Activated T-cell treated with anti-CD3 and anti-CD28 coated beads, Interleukin-2, amount 50 U/mL, for 24 hours (primary cell): ENCODE measurements at regions not wholly inside any gene's neighbourhood (a gene's known extent, or its start where the extent isn't known, plus 50 kb on each side); places are given as distances from the start of the nearest gene placed in this dataset.
"Not testable (repeated sequence)": the region's sequence is repeated elsewhere in the genome, so short reads cannot be mapped to it uniquely, and the experiment has no call there.

Experiments used
- DNase-seq: peaks from one replicate; pipeline ENCODE4 v3.0.0-alpha.2; 2020
- H3K27ac Mint-ChIP-seq: 2 replicates; pipeline ENCODE4 v1.8.0; 2020; ENCODE audit warnings: mild to moderate bottlenecking, mixed read lengths
- H3K27me3 Mint-ChIP-seq: 2 replicates; pipeline ENCODE4 v1.8.0; 2020; ENCODE audit warnings: mixed read lengths
- H3K36me3 Mint-ChIP-seq: 2 replicates; pipeline ENCODE4 v1.8.0; 2020; ENCODE audit warnings: low read depth, mixed read lengths
- H3K4me1 Mint-ChIP-seq: 2 replicates; pipeline ENCODE4 v1.8.0; 2020; ENCODE audit warnings: low read depth, mixed read lengths
- H3K4me3 Mint-ChIP-seq: 2 replicates; pipeline ENCODE4 v1.8.0; 2020; ENCODE audit warnings: mild to moderate bottlenecking, moderate library complexity, mixed read lengths
- H3K9me3 Mint-ChIP-seq: 2 replicates; pipeline ENCODE4 v1.8.0; 2020; ENCODE audit warnings: mixed read lengths

GRCh38 chr18:67789165-67789545 is 272.6 kb upstream of the DSEL start:
- no peak for DNase-seq
- no peaks in the 10 kb centered on the region for H3K9me3 Mint-ChIP-seq
- no peak overlapping the region for H3K4me3 Mint-ChIP-seq
- H3K36me3 Mint-ChIP-seq: no peaks in the 10 kb centered on the region
- H3K27ac Mint-ChIP-seq: no peak overlapping the region
- H3K27me3 Mint-ChIP-seq: no peaks in the 10 kb centered on the region
- H3K4me1 Mint-ChIP-seq: no peaks in the 10 kb centered on the region

GRCh38 chr18:67788310-67789164 is 272.0 kb upstream of the DSEL start:
- no peaks in the 10 kb centered on the region for H3K27me3 Mint-ChIP-seq
- H3K27ac Mint-ChIP-seq: no peak overlapping the region
- peaks cover 4% of the 10 kb centered on the region for H3K4me1 Mint-ChIP-seq
- no peak overlapping the region for H3K4me3 Mint-ChIP-seq
- H3K36me3 Mint-ChIP-seq: no peaks in the 10 kb centered on the region
- DNase-seq: no peak
- H3K9me3 Mint-ChIP-seq: no peaks in the 10 kb centered on the region

GRCh38 chr18:67783196-67783946 is 266.9 kb upstream of the DSEL start:
- Mint-ChIP-seq H3K27me3 (no peaks in the 10 kb centered on the region), H3K4me1 (peaks cover 10% of the 10 kb centered on the region), H3K36me3 (no peaks in the 10 kb centered on the region), H3K4me3 (no peak overlapping the region), H3K9me3 (no peaks in the 10 kb centered on the region), H3K27ac (no peak overlapping the region)
- no peak for DNase-seq

DNA sequence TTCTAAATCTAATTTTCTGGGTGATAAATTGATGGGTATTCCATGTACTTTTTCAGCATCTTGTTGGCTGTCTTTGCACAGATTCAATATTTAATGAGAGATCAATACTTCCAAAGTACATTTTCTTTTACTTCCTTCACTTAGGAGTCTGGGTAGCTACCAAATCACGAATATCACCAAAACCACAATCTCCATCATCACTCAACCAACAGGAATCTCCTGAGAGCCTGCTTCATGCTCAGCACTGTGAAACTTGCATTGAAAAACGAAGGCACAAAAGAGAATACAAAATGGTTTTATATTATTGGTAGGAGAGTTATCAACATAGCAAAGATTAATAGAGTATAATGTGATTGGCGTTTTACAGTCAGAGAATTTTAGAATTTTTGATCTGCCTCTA is 261.5 kb upstream of the DSEL start:
- peaks cover 2% of the 10 kb centered on the region for H3K4me1 Mint-ChIP-seq
- H3K9me3 Mint-ChIP-seq: no peaks in the 10 kb centered on the region
- no peaks in the 10 kb centered on the region for H3K27me3 Mint-ChIP-seq
- H3K27ac Mint-ChIP-seq: no peak overlapping the region
- H3K4me3 Mint-ChIP-seq: no peak overlapping the region
- H3K36me3 Mint-ChIP-seq: no peaks in the 10 kb centered on the region
- no peak for DNase-seq

DNA sequence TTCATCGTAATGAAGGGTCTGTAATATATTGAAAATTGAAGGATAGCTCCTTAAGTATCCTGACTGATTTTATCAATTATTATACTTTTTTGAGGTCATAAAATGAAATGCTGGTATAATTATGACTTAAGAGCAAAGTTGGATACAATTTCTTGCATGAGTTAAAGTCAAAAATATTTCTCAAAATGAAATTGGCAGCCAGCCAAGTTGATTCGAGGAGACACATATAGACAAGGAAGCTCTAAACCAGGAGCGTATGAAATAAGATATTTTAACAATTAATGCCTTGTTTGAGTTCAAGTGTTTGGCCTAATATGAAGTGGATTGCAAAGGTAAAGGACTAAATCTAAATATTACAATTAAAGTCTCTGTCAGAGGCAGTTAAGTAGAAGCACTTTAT is 260.4 kb upstream of the DSEL start:
- no peak overlapping the region for H3K27ac Mint-ChIP-seq
- no peaks in the 10 kb centered on the region for H3K36me3 Mint-ChIP-seq
- DNase-seq: no peak
- H3K4me1 Mint-ChIP-seq: peaks cover 2% of the 10 kb centered on the region
- H3K9me3 Mint-ChIP-seq: no peaks in the 10 kb centered on the region
- H3K4me3 Mint-ChIP-seq: no peak overlapping the region
- no peaks in the 10 kb centered on the region for H3K27me3 Mint-ChIP-seq

- no peaks in the 10 kb centered on the region for H3K9me3 Mint-ChIP-seq
- no peaks in the 10 kb centered on the region for H3K36me3 Mint-ChIP-seq
- H3K27ac Mint-ChIP-seq: no peak overlapping the region
- H3K27me3 Mint-ChIP-seq: no peaks in the 10 kb centered on the region
- no peak for DNase-seq
- H3K4me3 Mint-ChIP-seq: no peak overlapping the region
- no peaks in the 10 kb centered on the region for H3K4me1 Mint-ChIP-seq
These were observed 254.8 kb upstream of the DSEL start for GRCh38 chr18:67771271-67771670.

- H3K4me3 Mint-ChIP-seq: no peak overlapping the region
- H3K27ac Mint-ChIP-seq: no peak overlapping the region
- DNase-seq: no peak
- H3K36me3 Mint-ChIP-seq: no peaks in the 10 kb centered on the region
- H3K9me3 Mint-ChIP-seq: no peaks in the 10 kb centered on the region
- H3K4me1 Mint-ChIP-seq: no peaks in the 10 kb centered on the region
- H3K27me3 Mint-ChIP-seq: no peaks in the 10 kb centered on the region
These were observed 254.0 kb upstream of the DSEL start for GRCh38 chr18:67770520-67770919.

DNA sequence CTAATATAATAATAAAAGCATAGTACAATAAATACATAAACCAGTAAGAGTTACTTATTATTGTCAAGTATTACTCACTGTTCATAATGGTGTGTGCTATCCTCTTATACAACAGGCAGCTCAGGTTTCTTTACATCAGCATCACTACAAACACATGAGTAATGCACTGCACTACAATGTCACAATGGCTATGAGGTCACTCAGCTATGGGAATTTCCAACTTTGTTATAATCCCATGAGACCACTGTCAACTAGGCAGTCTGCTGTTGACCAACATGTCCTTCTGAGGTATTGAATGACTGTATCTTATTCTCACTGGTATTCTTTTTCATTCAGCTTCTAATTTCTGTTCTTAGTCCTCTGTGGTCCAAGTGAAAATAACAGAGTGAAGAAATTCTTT is 250.4 kb upstream of the DSEL start:
- Mint-ChIP-seq H3K27ac (no peak overlapping the region), H3K36me3 (no peaks in the 10 kb centered on the region), H3K9me3 (no peaks in the 10 kb centered on the region), H3K27me3 (no peaks in the 10 kb centered on the region), H3K4me1 (no peaks in the 10 kb centered on the region), H3K4me3 (no peak overlapping the region)
- no peak for DNase-seq

DNA sequence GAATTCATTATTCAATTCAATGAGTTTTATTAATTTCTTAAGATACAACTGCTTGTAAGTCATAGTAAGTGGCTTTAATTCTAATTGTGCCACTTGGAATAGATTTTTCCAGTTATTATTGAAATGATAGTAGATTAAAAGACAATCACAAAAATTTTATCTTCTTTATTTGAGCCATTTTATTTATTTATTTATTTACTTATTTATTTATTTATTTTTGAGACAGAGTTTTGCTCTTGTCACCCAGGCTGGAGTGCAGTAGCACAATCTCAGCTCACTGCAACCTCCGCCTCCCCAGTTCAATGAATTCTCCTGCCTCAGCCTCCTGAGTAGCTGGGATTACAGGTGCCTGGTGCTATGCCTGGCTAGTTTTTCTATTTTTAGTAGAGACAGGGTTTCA is 235.7 kb upstream of the DSEL start:
- H3K27ac Mint-ChIP-seq, DNase-seq: not testable (repeated sequence)

DNA sequence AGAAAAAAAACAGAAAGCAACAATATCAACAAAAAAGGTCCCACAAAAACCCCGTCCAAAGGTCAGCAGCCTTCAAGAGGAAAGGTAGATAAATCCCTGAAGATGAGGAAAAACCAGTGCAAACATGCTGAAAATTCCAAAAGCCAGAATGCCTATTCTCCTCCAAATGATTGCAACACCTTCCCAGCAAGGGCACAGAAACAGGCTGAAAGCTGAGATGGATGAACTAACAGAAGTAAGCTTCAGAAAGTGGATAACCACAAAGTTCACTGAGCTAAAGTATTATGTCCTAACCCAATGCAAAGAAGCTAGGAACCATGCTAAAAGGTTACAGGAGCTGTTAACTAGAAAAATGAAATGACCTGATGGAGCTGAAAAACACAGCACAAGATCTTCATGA is 226.4 kb upstream of the DSEL start:
- Mint-ChIP-seq H3K27ac (no peak overlapping the region), H3K9me3 (peaks cover 19% of the 10 kb centered on the region), H3K4me3 (no peak overlapping the region), H3K4me1 (no peaks in the 10 kb centered on the region), H3K27me3 (peaks cover 3% of the 10 kb centered on the region), H3K36me3 (no peaks in the 10 kb centered on the region)
- DNase-seq: no peak

More for the DNA sequence above, 235.7 kb upstream of the DSEL start:
- not testable (repeated sequence) for H3K4me3 Mint-ChIP-seq, H3K36me3 Mint-ChIP-seq, H3K27me3 Mint-ChIP-seq, H3K9me3 Mint-ChIP-seq, H3K4me1 Mint-ChIP-seq

GRCh38 chr18:67742525-67742924 is 226.0 kb upstream of the DSEL start:
- Mint-ChIP-seq H3K27ac (no peak overlapping the region), H3K36me3 (no peaks in the 10 kb centered on the region), H3K4me1 (no peaks in the 10 kb centered on the region), H3K27me3 (peaks cover 3% of the 10 kb centered on the region), H3K9me3 (peaks cover 19% of the 10 kb centered on the region), H3K4me3 (no peak overlapping the region)
- no peak for DNase-seq

DNA sequence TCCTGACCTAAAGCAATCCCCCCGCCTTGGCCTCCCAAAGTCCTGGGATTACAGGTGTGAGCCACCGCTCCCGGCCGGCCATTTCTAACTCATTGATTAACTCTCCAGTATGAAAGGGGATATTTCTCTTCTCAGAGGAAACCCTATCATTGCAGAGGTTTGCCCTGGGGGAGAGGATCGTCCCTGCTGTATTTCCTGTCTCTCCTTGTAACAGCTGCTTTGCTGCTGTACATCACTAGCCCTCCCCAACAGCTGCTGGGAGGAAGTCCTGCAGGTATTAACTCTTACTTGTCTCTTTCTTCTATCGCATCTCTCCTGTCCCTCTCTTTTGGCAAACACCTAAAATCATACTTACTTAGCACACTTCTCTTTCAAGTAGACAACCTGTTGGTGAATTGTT is 219.0 kb upstream of the DSEL start:
- H3K4me1 Mint-ChIP-seq: no peaks in the 10 kb centered on the region
- no peaks in the 10 kb centered on the region for H3K27me3 Mint-ChIP-seq
- no peak overlapping the region for H3K27ac Mint-ChIP-seq
- H3K36me3 Mint-ChIP-seq: no peaks in the 10 kb centered on the region
- no peak for DNase-seq
- no peak overlapping the region for H3K4me3 Mint-ChIP-seq
- H3K9me3 Mint-ChIP-seq: no peaks in the 10 kb centered on the region

DNA sequence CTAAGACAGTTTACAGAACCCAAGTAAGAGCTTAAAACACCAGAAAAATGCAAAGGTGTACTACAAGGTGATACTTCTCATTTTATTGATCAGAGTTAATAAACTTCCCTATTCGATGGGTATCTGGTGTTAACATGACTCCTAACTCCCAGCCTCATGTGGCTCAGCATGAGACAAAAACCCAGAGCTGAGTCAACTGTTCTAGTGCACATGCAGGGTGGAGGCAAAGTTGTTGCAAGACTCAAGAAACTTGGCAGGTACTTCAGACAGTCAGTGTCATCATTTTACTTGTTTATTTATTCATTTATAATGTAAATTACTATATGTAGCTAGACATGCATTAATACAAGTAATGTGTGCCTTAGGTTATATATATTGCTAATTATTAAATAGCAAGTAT is 216.6 kb upstream of the DSEL start:
- Mint-ChIP-seq H3K9me3 (no peaks in the 10 kb centered on the region), H3K4me1 (no peaks in the 10 kb centered on the region), H3K36me3 (no peaks in the 10 kb centered on the region), H3K27me3 (no peaks in the 10 kb centered on the region), H3K4me3 (no peak overlapping the region), H3K27ac (no peak overlapping the region)
- DNase-seq: no peak

GRCh38 chr18:67731851-67732250 is 215.3 kb upstream of the DSEL start:
- Mint-ChIP-seq H3K27me3 (no peaks in the 10 kb centered on the region), H3K36me3 (no peaks in the 10 kb centered on the region), H3K4me3 (no peak overlapping the region), H3K27ac (no peak overlapping the region), H3K4me1 (no peaks in the 10 kb centered on the region), H3K9me3 (no peaks in the 10 kb centered on the region)
- no peak for DNase-seq

- Mint-ChIP-seq H3K27ac (no peak overlapping the region), H3K36me3 (no peaks in the 10 kb centered on the region), H3K27me3 (no peaks in the 10 kb centered on the region), H3K9me3 (no peaks in the 10 kb centered on the region), H3K4me1 (no peaks in the 10 kb centered on the region), H3K4me3 (no peak overlapping the region)
- no peak for DNase-seq
These were observed 214.4 kb upstream of the DSEL start for GRCh38 chr18:67730886-67731285.
